Adrenal gland (tissue), 9 donors: ENCODE measurements at regions not wholly inside any gene's neighbourhood (a gene's known extent, or its start where the extent isn't known, plus 50 kb on each side); places are given as distances from the start of the nearest gene placed in this dataset.

Experiments used
- DNase-seq, 7 donors: peaks; one replicate each; pipeline ENCODE4 v3.0.0-alpha.2; 2019 to 2020
- H3K27ac ChIP-seq, 5 donors: fragments of 200-600 bp; sonication (generic) in 4 of 5; 1 replicate in 3 of 5; 2 replicates in 2 of 5; pipeline versions ENCODE4 v1.5.1 to v1.8.0; 2016 to 2020; ENCODE audit warnings: mild to moderate bottlenecking in 1 of 5
- H3K27me3 ChIP-seq: fragments of 200-600 bp; 2 replicates; pipeline ENCODE4 v1.8.0; 2021
- H3K36me3 ChIP-seq, 2 donors: fragments of 200-600 bp; replicated peaks in 1 of 2; 1 replicate in 1 of 2; 2 replicates in 1 of 2; pipeline versions ENCODE4 v1.5.1 to v1.8.0; 2018 to 2022
- H3K4me1 ChIP-seq, 2 donors: fragments of 200-600 bp; replicated peaks in 1 of 2; 1 replicate in 1 of 2; 2 replicates in 1 of 2; pipeline versions ENCODE4 v1.5.1 to v1.8.0; 2018 to 2021
- H3K4me3 ChIP-seq, 4 donors: fragments of 200-600 bp; sonication (generic) in 3 of 4; one replicate each; pipeline ENCODE4 v1.5.1; 2016 to 2018
- H3K9me3 ChIP-seq, 3 donors: fragments of 200-600 bp; sonication (generic) in 1 of 3; replicated peaks in 1 of 3; 1 replicate in 2 of 3; 2 replicates in 1 of 3; pipeline versions ENCODE4 v1.5.1 to v1.8.0; 2016 to 2021
- CTCF ChIP-seq, 6 experiments: fragments of 450-650 bp in 4 of 6; fragments of 200-600 bp in 2 of 6; sonication (generic) in 1 of 6; IDR thresholded peaks; 1 replicate in 5 of 6; 2 replicates in 1 of 6; pipeline versions ENCODE4 v1.5.1 to v1.8.0; 2016 to 2021; ENCODE audit warnings: antibody characterized with exemption in 6 of 6, mild to moderate bottlenecking in 2 of 6, moderate library complexity in 1 of 6
- POLR2A ChIP-seq, 2 donors: fragments of 450-650 bp; IDR thresholded peaks; one replicate each; pipeline ENCODE4 v1.6.1; 2017; ENCODE audit warnings: antibody characterized with exemption in 2 of 2, mild to moderate bottlenecking in 2 of 2, moderate library complexity in 1 of 2
- WGBS, 4 donors: extraction: QIAGEN DNeasy Blood & Tissue Kit in 2 of 4; methylation state at CpG; one replicate each; pipeline versions ENCODE4 v1.1.5 to v1.1.7; 2013 to 2017; 5-methylcytosine and 5-hydroxymethylcytosine counted together
- intact Hi-C, 2 donors: fragments of 100-400 bp; cut with DNase I; formaldehyde crosslinking; loops; one replicate each; pipeline versions ENCODE4 v1.14.1 to v1.15.0; 2022 to 2023
- donor health status: healthy with polysubstance abuse.
- donor health status: Bipolar disorder and iron deficiency.
- donor health status: DM: yes; HTN: yes; CAD: no.
- donor health status: DM: no; HTN: no; CAD: no.
- donor health status: DM: no; HTN: no; CAD: no.

GRCh38 chr4:134552063-134552462 is 350.5 kb upstream of the PABPC4L start:
- no peak for TF ChIP-seq CTCF (IDR thresholded peaks at IDR 0.05)
- no peak for TF ChIP-seq POLR2A (IDR thresholded peaks at IDR 0.05)
- Histone ChIP-seq H3K4me1 (no peaks in the 10 kb centered on the region), H3K27me3 (no peaks in the 10 kb centered on the region), H3K9me3 (peaks cover 0 to 7% (median 0%) of the 10 kb centered on the region in 3 donors), H3K36me3 (no peaks in the 10 kb centered on the region), H3K4me3 (no peak overlapping the region), H3K27ac (no peak overlapping the region)
- WGBS, 4 donors = 35 to 47% (median 46%) methylated on average over 1 of the region's 1 CpG
- intact Hi-C loops = no loop called here
- no peak for DNase-seq

- Histone ChIP-seq H3K36me3 (no peaks in the 10 kb centered on the region), H3K9me3 (peaks cover 0 to 7% (median 0%) of the 10 kb centered on the region in 3 donors), H3K4me1 (no peaks in the 10 kb centered on the region), H3K27ac (no peak overlapping the region), H3K4me3 (no peak overlapping the region), H3K27me3 (no peaks in the 10 kb centered on the region)
- TF ChIP-seq CTCF (IDR thresholded peaks at IDR 0.05) = no peak
- TF ChIP-seq POLR2A (IDR thresholded peaks at IDR 0.05) = no peak
- WGBS, 4 donors = 55 to 75% (median 69%) methylated on average over 2 of the region's 2 CpGs
- no peak for DNase-seq
- intact Hi-C loops = no loop called here
Observed at GRCh38 chr4:134551348-134551747, 349.8 kb upstream of the PABPC4L start.

- no peak for DNase-seq
- intact Hi-C loops = no loop called here
- Histone ChIP-seq H3K27me3 (no peaks in the 10 kb centered on the region), H3K36me3 (no peaks in the 10 kb centered on the region), H3K9me3 (peaks cover 0 to 7% (median 0%) of the 10 kb centered on the region in 3 donors), H3K4me1 (no peaks in the 10 kb centered on the region), H3K27ac (no peak overlapping the region), H3K4me3 (no peak overlapping the region)
- TF ChIP-seq POLR2A (IDR thresholded peaks at IDR 0.05) (no peak), CTCF (IDR thresholded peaks at IDR 0.05) (no peak)
Observed at GRCh38 chr4:134548052-134548628, 346.6 kb upstream of the PABPC4L start.

- TF ChIP-seq CTCF (IDR thresholded peaks at IDR 0.05) (no peak), POLR2A (IDR thresholded peaks at IDR 0.05) (no peak)
- H3K27me3 ChIP-seq = no peaks in the 10 kb centered on the region
- no peak overlapping the region for H3K27ac ChIP-seq
- H3K9me3 ChIP-seq = peaks cover 0 to 7% (median 0%) of the 10 kb centered on the region in 3 donors
- no peak for DNase-seq
- intact Hi-C loops = no loop called here
- no peaks in the 10 kb centered on the region for H3K4me1 ChIP-seq
- H3K36me3 ChIP-seq = no peaks in the 10 kb centered on the region
- no peak overlapping the region for H3K4me3 ChIP-seq
- 83 to 94% (median 92%) methylated on average over 10 to 15 of the region's 15 CpGs for WGBS, 4 donors
Observed at GRCh38 chr4:134546279-134546678, 344.7 kb upstream of the PABPC4L start.
